ENCODE measurements at regions not wholly inside any gene's neighbourhood (a gene's known extent, or its start where the extent isn't known, plus 50 kb on each side); places are given as distances from the start of the nearest gene placed in this dataset.

GRCh38 chr1:94642617-94643321, 101.2 kb upstream of the F3 start:
- DNase-seq: no peak

DNA sequence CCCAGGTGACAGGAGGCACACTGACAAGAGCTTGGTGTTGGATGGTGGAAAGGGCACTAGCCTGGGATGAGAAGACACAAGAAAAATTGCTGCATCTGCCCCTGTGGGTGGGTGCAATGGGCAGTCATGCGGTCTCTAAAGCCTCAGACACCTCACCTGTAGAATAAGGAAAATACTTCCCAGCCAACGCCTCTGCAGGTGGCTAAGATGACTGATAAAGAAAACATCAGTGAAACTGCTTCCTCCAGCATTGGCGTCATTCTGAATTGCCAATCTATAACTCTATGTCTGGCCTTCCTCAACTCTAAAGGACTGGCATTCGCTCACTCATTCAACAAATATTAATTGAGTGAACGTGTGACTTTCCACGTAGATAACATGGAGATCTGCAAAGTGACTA, 100.4 kb upstream of the F3 start:
- DNase-seq: no peak

GRCh38 chr1:94640125-94640524, 98.6 kb upstream of the F3 start:
- DNase-seq: no peak

DNA sequence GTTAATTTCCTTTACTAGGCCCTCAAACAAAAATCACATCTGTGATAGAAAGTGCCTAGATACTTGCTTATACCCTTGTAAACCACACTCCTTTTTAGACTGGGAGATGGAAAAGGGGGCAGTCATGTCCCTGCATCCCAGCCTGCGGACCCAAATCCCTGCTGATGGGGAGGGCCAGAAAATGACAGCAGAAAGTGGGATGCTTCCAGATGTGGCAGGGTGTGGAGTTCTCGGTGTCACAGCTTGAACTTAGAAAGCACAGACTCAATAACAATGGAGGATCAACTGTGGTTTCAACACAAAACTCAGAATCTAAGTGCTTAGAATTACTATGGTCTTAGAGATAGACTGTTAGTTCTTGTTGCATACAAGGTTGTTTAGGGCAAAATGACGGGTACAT, 95.6 kb upstream of the F3 start:
- no peak for DNase-seq

DNA sequence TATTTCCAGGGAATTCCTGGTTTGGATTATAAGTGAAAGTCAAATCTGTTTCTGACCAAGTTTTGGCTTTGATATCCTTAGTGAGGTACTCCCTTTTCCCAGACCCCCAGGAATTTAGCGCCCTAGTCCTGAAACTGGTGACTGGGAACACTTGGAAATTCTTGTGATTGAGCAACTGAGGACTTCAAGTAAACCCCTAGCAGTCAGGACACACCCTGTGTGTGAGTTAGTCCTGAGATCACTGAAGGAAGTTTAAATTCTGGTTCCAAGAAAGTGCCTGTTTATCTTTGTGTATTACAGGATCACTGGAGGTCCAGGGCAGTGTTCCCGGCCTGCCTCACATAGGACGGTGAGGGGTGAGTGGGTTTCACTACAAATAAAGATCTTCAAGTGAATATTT, 95.1 kb upstream of the F3 start:
- no peak for DNase-seq

DNA sequence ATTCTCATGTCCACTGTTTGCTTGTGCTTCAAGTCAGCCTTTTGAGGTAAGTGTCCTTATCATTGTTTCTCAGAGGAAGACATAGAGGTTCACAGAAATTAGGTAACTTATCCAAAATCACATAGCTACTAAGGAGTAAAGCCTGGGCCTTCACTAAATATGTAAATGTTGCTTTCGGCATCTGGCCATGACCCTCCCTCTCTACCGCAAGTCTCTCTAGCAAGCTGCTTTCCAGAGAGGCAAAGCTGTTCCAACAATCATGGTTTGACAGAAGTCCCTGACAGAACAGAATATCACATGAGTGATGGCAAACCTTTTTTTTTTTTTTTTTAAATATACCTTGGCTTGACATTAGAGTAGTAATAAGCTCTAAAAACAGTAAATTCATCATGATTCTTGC, 94.5 kb upstream of the F3 start:
- no peak for DNase-seq

DNA sequence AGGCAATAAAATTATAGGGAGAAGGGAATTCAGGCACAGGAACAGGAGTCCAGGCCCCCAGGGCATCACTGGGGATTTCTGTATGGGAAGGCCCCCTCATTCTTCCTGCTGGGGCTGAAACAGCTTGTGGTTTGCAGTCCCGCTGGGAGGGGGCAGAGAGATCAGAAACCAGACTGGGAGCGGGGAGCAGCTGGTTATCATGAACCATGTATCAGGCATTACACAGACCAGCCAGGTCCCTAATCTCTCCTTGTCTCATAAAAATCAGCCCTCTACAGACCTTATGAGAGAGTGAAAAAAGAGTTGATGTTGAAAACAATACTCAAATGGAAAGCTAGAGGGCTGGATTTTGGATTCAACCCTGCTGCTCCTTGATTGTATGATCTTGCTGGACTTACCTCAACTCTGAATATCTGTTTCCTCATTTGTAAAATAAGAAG, 93.4 kb upstream of the F3 start:
- no peak for DNase-seq

DNA sequence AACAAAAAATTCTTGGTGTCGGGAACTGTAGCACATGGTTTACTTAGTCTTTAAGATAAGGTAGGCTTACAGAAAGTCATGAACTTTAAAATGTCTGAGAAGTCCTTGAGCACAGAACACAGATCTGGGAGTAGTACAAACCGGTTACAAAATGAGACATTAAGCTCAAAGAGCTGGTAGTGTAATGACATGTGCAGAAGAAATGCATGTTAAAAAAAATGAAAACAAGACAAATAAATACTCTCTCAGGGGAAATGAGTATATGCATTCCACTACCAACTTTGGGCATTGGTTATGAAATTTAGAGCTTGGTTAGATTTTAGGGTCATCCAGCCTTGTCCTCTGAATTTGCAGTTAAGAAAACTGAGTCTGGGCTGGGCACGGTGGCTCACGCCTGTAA, 91.5 kb upstream of the F3 start:
- DNase-seq: no peak

DNA sequence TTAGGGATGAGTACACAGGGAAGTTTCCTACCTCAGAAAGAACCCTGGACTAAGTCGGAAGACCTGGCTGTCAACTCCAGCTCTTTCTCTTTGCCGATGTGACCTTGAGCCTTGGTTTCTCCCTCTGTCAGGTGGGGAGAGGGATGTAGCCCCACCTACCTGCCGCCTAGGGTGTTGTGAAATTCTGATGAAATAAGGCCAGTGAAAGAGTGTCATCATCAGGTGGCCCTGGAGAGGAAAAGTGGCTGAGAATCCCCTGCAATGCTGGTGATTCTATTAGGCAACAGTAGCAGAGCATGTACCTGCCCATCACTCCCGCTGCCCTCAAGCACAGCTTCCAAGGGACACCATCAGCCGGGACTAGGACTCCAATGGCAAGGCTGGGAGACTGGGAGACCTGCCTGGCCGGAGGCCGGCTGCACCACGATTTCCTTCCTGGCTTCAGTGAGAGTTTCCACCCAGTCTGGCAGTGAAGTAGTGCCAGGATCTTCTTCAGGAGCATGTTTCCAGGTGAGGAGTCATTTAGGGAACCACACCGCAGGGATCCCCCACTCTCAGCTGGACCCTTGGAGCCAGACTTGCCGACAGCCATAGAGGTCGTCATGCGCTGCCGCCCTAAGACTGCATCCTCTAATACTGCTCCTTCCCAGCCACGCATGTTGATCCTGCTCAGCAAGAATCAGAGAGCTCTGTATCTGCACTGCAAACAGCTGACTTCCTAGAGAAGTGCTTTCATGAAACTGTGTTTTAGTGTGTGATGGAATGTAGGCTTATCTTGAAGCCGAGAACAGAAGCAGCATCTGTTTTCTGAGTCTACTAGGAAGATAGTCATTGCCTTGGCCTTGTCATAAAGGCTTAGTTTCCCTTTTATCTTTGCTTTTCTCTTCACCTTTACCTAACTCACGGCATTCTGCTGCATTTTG, 88.0 kb upstream of the F3 start:
- no peak for DNase-seq

GRCh38 chr1:94628499-94628843, 86.9 kb upstream of the F3 start:
- no peak for DNase-seq

DNA sequence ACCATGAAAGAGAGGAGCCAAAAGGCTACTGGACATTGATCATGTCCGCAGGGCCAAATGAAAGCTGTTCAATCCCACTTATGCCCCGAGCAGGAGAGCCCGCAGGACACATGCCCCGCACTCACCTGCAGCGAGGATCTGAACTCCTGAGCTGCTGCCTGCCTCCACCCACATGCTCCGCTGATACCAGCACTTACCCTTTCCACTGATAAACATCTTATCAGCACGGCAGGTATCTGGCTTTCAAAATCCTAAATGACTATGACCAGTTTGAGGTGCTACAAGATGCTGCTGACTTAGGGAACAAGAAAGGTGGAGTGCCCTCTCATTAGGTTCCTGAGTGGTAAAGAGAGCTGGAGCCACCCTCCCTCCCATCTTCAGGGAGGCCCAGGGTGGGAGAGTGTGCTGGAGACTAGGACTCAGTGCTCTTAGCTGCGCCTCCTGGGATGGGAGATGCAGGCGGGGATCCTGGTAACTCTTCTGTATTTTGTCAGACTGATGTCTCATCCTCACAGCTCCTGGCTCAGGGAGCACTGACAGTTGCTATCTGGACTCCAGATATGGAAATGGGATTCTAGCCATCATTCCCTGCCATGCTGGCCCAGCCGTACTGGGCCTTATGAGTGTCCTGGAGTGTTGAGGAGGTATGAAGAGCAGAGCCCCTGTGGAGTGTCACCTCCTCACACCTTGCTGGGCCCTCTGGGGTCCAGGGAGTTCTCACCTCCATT, 86.4 kb upstream of the F3 start:
- no peak for DNase-seq

GRCh38 chr1:94624203-94624602, 82.6 kb upstream of the F3 start:
- DNase-seq: no peak

DNA sequence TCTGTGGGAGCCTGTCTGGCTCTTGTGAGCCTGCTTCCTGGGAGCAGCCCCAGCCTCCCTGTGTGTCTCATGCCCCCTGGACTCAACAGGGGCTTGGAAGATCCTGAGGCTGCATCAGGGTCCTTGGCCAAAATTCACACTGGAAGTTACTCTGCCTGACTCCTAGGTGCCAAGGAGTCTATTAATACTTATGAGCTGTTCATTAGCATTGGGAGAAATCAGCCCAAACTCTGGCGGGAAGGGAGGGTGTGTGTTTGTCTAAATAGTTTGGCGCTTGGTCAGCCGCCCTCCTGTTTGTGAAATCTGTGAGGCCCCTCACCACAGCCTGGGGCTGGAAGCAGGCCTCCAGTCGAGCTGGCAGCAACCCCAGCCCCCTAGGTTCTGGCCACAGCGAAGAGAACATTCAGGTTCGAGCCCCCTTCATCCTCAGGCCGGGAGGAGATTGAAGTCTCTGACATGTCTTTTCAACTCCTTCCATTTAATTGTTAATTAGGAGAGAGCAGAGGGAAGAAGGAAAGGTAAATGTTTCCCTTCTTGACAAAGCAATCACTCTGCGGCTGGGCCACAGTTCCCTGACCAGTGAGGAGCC, 82.1 kb upstream of the F3 start:
- DNase-seq: no peak

DNA sequence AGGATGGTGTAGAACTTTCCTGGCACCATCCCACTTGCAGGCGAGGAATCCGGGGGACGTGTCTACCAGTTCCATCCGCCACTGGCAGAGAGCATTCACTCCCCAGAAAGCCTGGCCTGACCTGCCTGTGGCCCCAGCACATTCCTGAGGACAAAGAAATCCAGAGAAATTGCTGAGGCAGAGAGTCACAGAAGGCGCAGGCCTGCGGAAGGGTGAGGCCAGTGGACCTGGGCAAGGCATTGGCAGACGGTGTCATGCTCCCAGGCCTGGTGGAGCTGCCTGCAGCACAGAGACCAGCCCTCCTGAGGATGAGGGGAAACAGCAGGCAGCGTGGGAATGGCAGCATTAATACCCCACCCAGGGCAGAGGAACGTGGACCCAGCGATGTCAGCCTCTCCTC, 81.2 kb upstream of the F3 start:
- DNase-seq: no peak

DNA sequence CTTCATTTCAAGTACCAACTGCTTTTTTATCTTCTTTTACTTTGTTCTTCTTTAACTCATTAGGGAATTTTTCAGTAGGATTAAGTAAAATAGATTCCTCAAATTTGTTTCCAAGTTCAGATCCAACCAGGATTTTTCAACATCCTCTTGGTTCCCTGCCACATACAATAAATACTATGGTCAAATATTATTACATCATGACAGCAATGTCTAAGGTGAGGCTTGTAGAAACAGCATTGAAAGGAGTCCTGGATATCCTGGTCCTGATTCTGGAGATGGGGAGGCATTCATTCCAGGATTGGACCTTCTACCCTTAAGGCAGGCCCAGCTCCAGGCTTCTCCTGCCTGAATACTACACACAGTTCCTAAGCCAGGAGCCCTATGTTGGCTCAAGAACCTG, 80.2 kb upstream of the F3 start:
- no peak for DNase-seq

DNA sequence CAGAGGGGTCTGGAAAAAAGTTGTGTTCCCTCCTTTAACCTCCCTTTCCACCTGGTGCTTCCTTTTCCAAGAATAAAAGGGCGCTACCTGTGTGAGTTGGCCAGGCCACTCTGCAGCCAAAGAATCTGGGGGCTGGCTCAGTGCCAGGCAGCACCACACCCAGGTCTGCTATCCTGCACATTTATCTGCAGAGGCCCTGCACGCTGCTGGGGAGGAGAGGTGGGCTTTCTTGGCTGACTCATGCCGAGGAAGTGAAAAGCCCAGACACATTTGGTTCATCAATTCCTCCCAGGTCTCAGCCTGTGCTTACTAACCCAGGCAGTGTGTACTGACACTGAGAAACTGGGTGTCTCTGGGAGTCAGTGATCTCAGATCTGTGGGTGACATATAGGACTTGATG, 79.8 kb upstream of the F3 start:
- no peak for DNase-seq

GRCh38 chr1:94620345-94621031, 78.9 kb upstream of the F3 start:
- DNase-seq: no peak

GRCh38 chr1:94619731-94620130, 78.2 kb upstream of the F3 start:
- no peak for DNase-seq

GRCh38 chr1:94617957-94618739, 76.6 kb upstream of the F3 start:
- DNase-seq: no peak

DNA sequence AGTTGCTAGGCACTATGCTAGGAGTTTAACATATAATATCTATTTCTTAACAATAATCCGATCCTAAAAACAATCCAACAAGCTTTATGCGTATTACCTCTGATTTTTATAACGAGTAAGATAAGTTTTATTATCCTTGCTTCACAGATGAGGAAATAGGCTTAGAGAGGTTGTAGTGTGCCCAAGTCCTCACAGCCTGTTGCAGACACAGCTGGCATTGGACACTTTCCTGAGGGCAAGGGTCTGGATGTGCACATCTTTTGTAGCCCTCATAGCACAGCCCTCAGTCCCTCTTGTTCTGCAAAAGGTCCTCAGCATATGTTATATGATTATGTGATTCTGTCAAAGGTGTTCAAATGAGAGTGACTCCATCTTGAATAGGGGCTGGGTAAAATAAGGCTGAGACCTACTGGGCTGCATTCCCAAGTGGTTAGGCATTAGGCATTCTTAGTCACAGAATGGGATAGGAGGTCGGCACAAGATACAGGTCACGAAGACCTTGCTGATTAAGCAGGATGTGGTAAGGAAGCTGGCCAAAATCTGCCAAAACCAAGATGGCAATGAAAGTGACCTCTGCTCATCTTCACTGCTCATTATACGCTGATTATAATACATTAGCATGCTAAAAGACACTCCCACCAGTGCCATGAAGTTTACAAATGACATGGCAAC, 75.7 kb upstream of the F3 start:
- DNase-seq: no peak

- DNase-seq: no peak
Observed at GRCh38 chr1:94616506-94616905, 74.9 kb upstream of the F3 start.
